ENCODE measurements at regions not wholly inside any gene's neighbourhood (a gene's known extent, or its start where the extent isn't known, plus 50 kb on each side); places are given as distances from the start of the nearest gene placed in this dataset.

DNA sequence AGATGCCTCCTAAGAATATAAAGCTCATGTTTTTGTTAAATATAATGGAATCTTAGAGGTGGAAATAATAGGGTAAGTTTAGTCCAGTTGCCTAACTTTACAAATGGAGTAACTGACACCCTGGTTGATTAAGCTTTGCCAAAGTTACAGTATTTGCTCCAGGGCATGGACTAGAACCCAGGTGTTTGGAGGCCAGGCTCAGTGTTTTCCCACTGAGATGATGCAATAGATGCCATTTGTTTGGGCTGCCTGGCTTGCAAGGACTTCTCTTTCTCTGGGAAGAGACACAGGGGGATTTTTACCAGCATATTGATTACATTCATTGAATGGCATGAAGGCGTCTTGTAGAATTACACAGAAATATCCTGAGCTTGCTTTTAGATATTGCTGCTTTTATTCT lies 397.8 kb downstream of the SLC4A3 start:
- no peaks in the 10 kb centered on the region for H4K20me1 ChIP-seq (ENCODE audit: insufficient read depth, low read length, poor library complexity, severe bottlenecking)
- no peak for TF ChIP-seq EZH2phosphoT487 (IDR thresholded peaks at IDR 0.05; ENCODE audit: borderline replicate concordance)

DNA sequence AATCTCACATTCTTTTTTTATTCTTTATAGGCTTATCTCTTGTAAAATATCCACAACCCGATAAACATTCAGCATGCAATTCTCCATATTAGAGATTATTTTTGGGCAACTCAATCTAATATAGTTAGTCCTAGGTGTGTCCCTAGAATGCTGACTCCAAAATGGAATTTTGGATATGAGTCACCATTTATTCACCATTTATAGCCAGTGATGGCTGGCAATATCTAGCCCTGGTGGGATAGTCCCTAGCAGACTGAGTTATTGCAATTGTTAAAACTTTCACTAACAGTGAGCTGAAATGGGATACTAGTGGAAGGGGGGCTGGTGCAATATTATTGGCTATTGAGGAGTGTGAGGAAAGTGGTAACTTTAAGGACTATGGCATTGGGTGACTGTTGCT lies 401.6 kb downstream of the SLC4A3 start:
- H3K36me3 ChIP-seq (ENCODE audit: insufficient read depth, low read length): no peaks in the 10 kb centered on the region
- H3K9me3 ChIP-seq (ENCODE audit: insufficient read depth, low read depth, low read length): no peaks in the 10 kb centered on the region
- no peaks in the 10 kb centered on the region for H3K79me2 ChIP-seq (ENCODE audit: insufficient read depth, low read length)
- H3K27me3 ChIP-seq (ENCODE audit: insufficient read depth, low read length, poor library complexity, severe bottlenecking): no peaks in the 10 kb centered on the region
- no peaks in the 10 kb centered on the region for H3K9me2 ChIP-seq (replicated peaks; ENCODE audit: low read depth, low read length)
- TF ChIP-seq, protein P1, sequence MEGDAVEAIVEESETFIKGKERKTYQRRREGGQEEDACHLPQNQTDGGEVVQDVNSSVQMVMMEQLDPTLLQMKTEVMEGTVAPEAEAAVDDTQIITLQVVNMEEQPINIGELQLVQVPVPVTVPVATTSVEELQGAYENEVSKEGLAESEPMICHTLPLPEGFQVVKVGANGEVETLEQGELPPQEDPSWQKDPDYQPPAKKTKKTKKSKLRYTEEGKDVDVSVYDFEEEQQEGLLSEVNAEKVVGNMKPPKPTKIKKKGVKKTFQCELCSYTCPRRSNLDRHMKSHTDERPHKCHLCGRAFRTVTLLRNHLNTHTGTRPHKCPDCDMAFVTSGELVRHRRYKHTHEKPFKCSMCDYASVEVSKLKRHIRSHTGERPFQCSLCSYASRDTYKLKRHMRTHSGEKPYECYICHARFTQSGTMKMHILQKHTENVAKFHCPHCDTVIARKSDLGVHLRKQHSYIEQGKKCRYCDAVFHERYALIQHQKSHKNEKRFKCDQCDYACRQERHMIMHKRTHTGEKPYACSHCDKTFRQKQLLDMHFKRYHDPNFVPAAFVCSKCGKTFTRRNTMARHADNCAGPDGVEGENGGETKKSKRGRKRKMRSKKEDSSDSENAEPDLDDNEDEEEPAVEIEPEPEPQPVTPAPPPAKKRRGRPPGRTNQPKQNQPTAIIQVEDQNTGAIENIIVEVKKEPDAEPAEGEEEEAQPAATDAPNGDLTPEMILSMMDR (conservative IDR thresholded peaks at IDR 0.05; ENCODE audit: low read length): no peak
- no peak for TF ChIP-seq EZH2phosphoT487 (IDR thresholded peaks at IDR 0.05; ENCODE audit: borderline replicate concordance)
- H4K20me1 ChIP-seq (ENCODE audit: insufficient read depth, low read length, poor library complexity, severe bottlenecking): no peaks in the 10 kb centered on the region
- H2AFZ ChIP-seq (ENCODE audit: low read length): no peak overlapping the region
- H3K4me2 ChIP-seq (ENCODE audit: low read depth, low read length, poor library complexity, severe bottlenecking): no peak overlapping the region
- no peaks in the 10 kb centered on the region for H3K4me1 ChIP-seq (ENCODE audit: insufficient read depth, low read length, poor library complexity, severe bottlenecking)
- H3K9ac ChIP-seq (ENCODE audit: low read depth, low read length, poor library complexity, severe bottlenecking): no peak overlapping the region
- no peaks in the 10 kb centered on the region for H3F3A ChIP-seq (ENCODE audit: low read depth)
- H3K4me3 ChIP-seq (ENCODE audit: low read length, poor library complexity, severe bottlenecking): no peak overlapping the region

More for the DNA sequence above, 397.8 kb downstream of the SLC4A3 start:
- H2AFZ ChIP-seq (ENCODE audit: low read length): no peak overlapping the region
- H3K4me1 ChIP-seq (ENCODE audit: insufficient read depth, low read length, poor library complexity, severe bottlenecking): no peaks in the 10 kb centered on the region
- no peaks in the 10 kb centered on the region for H3K27me3 ChIP-seq (ENCODE audit: insufficient read depth, low read length, poor library complexity, severe bottlenecking)
- H3K9me2 ChIP-seq (replicated peaks; ENCODE audit: low read depth, low read length): no peaks in the 10 kb centered on the region
- H3K4me2 ChIP-seq (ENCODE audit: low read depth, low read length, poor library complexity, severe bottlenecking): no peak overlapping the region
- no peak overlapping the region for H3K9ac ChIP-seq (ENCODE audit: low read depth, low read length, poor library complexity, severe bottlenecking)
- no peaks in the 10 kb centered on the region for H3F3A ChIP-seq (ENCODE audit: low read depth)
- no peaks in the 10 kb centered on the region for H3K36me3 ChIP-seq (ENCODE audit: insufficient read depth, low read length)
- no peak overlapping the region for H3K4me3 ChIP-seq (ENCODE audit: low read length, poor library complexity, severe bottlenecking)
- no peaks in the 10 kb centered on the region for H3K9me3 ChIP-seq (ENCODE audit: insufficient read depth, low read depth, low read length)
- H3K79me2 ChIP-seq (ENCODE audit: insufficient read depth, low read length): no peaks in the 10 kb centered on the region

DNA sequence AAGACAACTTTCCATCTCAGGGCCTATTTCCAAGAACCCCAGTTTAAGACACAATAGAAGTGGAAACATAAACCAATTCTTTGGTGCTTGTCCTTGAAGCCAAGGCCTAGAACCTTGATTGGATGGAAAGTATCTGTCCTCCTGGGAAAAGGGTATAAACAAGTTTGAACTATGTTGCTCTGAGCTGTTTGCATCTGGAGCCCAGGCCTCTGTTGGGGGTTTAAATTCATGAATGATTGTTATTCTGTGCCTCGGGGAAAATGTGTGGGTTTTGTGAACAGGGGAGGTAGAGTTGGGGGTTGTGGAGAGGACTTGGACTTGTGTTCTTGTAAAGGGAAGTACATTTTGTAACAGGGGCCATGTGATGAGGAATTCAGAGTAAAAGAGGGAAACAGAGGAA lies 406.1 kb downstream of the SLC4A3 start:
- H3K4me3 ChIP-seq (ENCODE audit: low read length, poor library complexity, severe bottlenecking): no peak overlapping the region
- no peaks in the 10 kb centered on the region for H3F3A ChIP-seq (ENCODE audit: low read depth)
- H3K27me3 ChIP-seq (ENCODE audit: insufficient read depth, low read length, poor library complexity, severe bottlenecking): no peaks in the 10 kb centered on the region
- no peaks in the 10 kb centered on the region for H3K36me3 ChIP-seq (ENCODE audit: insufficient read depth, low read length)
- H3K9ac ChIP-seq (ENCODE audit: low read depth, low read length, poor library complexity, severe bottlenecking): no peak overlapping the region
- H3K9me3 ChIP-seq (ENCODE audit: insufficient read depth, low read depth, low read length): no peaks in the 10 kb centered on the region
- no peak overlapping the region for H3K4me2 ChIP-seq (ENCODE audit: low read depth, low read length, poor library complexity, severe bottlenecking)
- no peak overlapping the region for H2AFZ ChIP-seq (ENCODE audit: low read length)
- no peaks in the 10 kb centered on the region for H3K79me2 ChIP-seq (ENCODE audit: insufficient read depth, low read length)
- no peaks in the 10 kb centered on the region for H4K20me1 ChIP-seq (ENCODE audit: insufficient read depth, low read length, poor library complexity, severe bottlenecking)
- no peaks in the 10 kb centered on the region for H3K4me1 ChIP-seq (ENCODE audit: insufficient read depth, low read length, poor library complexity, severe bottlenecking)
- no peak for TF ChIP-seq EZH2phosphoT487 (IDR thresholded peaks at IDR 0.05; ENCODE audit: borderline replicate concordance)
- TF ChIP-seq, protein P1 (conservative IDR thresholded peaks at IDR 0.05; ENCODE audit: low read length): no peak
- no peaks in the 10 kb centered on the region for H3K9me2 ChIP-seq (replicated peaks; ENCODE audit: low read depth, low read length)

DNA sequence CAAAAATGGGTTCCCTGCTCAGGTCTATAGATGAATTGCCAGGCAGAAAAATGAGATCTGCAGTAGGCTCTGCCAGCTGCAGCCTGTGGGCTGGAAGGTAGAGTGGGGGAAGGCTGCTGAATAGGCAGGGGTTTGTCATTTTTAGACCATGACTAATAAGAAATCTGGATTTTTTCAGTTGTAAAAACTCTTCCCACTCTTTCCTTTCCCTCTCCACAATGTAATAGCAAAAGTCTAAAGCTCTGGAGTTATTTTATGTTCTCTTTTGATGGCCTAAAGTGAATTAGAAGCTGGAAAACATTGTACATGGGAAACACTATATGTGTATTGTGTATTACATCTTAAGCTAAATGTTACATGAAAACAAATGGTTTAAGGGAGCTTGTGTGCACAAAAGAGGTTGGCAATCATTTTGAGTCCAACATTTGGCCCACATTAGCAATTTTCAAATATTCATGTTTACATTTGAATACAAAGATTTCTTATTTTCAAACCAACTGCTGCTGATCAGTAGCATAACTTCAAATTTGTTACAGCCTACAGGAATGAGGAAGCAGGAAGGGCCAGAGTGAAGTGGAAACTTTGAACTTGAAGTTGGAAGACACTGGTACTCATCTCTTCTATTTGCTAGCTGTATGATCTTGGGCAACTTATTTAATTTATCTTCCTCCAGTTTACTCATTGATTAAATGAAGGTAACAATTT lies 407.1 kb downstream of the SLC4A3 start:
- Histone ChIP-seq H2AFZ (ENCODE audit: low read length) (no peak overlapping the region), H3K9me3 (ENCODE audit: insufficient read depth, low read depth, low read length) (no peaks in the 10 kb centered on the region), H3K4me1 (ENCODE audit: insufficient read depth, low read length, poor library complexity, severe bottlenecking) (no peaks in the 10 kb centered on the region), H3K4me2 (ENCODE audit: low read depth, low read length, poor library complexity, severe bottlenecking) (no peak overlapping the region), H4K20me1 (ENCODE audit: insufficient read depth, low read length, poor library complexity, severe bottlenecking) (no peaks in the 10 kb centered on the region), H3K4me3 (ENCODE audit: low read length, poor library complexity, severe bottlenecking) (no peak overlapping the region), H3K79me2 (ENCODE audit: insufficient read depth, low read length) (no peaks in the 10 kb centered on the region), H3K36me3 (ENCODE audit: insufficient read depth, low read length) (no peaks in the 10 kb centered on the region), H3K9ac (ENCODE audit: low read depth, low read length, poor library complexity, severe bottlenecking) (no peak overlapping the region), H3K9me2 (replicated peaks; ENCODE audit: low read depth, low read length) (no peaks in the 10 kb centered on the region), H3K27me3 (ENCODE audit: insufficient read depth, low read length, poor library complexity, severe bottlenecking) (no peaks in the 10 kb centered on the region), H3F3A (ENCODE audit: low read depth) (no peaks in the 10 kb centered on the region)
- TF ChIP-seq, protein P1 (conservative IDR thresholded peaks at IDR 0.05; ENCODE audit: low read length): no peak
- TF ChIP-seq EZH2phosphoT487 (IDR thresholded peaks at IDR 0.05; ENCODE audit: borderline replicate concordance): no peak

Data from Loucy (cell line).